Endothelial cell of umbilical vein (primary cell): ENCODE measurements at regions not wholly inside any gene's neighbourhood (a gene's known extent, or its start where the extent isn't known, plus 50 kb on each side); places are given as distances from the start of the nearest gene placed in this dataset.

ENCODE experiments used
- EZH2 ChIP-seq: IDR thresholded peaks from 2 replicates; pipeline ENCODE4 v1.6.1; 2012; ENCODE audit warnings: borderline replicate concordance, low read depth, mild to moderate bottlenecking, moderate library complexity, low read length, inconsistent platforms; ENCODE audit not compliant: severe bottlenecking
- JUN ChIP-seq: IDR thresholded peaks from 2 replicates; pipeline ENCODE4 v1.6.1; 2011; ENCODE audit warnings: borderline replicate concordance, low read depth; ENCODE audit not compliant: insufficient read length, insufficient read depth
- POLR2A ChIP-seq: IDR thresholded peaks from 2 replicates; pipeline ENCODE4 v1.6.1; 2012; ENCODE audit warnings: low read depth, mild to moderate bottlenecking, control low read depth, low read length
- POLR2AphosphoS5 ChIP-seq: IDR thresholded peaks from 2 replicates; pipeline ENCODE4 v1.6.1; 2012; ENCODE audit warnings: low read depth, mild to moderate bottlenecking, control low read depth, low read length, moderate library complexity; ENCODE audit not compliant: insufficient read depth
- TF ChIP-seq, protein P1 (sequence below): IDR thresholded peaks from 2 replicates; pipeline ENCODE4 v1.6.1; 2011; ENCODE audit not compliant: insufficient read depth, insufficient read length
- TF ChIP-seq, protein P2 (sequence below), 2 donors: IDR thresholded peaks; 1 replicate in 1 of 2; 2 replicates in 1 of 2; pipeline ENCODE4 v1.5.1; 2011; ENCODE audit warnings: low read length in 2 of 2, mild to moderate bottlenecking in 2 of 2, moderate library complexity in 2 of 2, control low read depth in 1 of 2, inconsistent platforms in 1 of 2, low read depth in 1 of 2; ENCODE audit not compliant: insufficient read depth in 1 of 2; ENCODE audit errors: extremely low read depth in 1 of 2

DNA sequence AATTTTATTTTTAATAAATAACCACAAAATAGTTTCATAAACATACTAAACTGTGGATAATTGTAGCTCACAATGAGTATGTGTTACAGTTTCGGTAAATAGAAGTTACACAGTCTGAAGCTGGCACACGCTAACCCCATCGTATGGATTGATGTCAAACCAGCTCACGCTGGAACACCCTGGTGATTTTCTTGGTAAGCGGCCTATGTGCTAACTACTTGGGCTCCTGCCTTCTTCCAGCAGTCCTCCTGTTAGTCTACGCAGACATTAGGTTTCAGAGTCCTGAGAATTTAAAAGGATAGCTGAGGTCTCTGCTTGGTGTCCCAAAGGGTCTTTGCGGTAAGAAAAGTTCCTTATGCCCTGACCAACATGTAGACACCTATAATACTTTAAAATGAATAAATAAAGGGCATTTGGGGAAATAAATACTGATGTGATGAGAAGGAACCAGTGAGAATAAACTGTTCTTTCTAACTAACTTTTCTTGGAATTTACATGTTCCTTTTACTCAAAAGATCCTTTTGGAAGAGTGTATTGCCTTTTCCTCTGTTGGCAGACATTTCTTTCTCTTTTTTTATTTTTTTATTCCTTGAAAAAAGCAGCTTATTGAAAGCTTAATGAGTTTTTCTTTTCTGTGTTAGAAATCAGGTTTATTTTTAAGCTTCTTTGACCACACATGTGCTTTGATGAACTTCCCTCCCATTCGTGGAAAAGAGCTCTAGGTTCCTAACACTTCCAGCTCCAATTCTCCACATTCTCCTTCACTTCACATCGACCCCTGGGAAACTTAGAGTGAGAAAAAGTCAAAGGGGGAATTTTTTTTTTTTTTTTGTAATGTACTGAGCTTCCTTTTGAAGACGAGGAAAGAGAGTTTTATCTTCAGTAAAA, 322.2 kb downstream of the IRS1 start:
- TF ChIP-seq JUN (no peak), POLR2A (no peak), POLR2AphosphoS5 (no peak), EZH2 (no peak)
- TF ChIP-seq, protein P1, sequence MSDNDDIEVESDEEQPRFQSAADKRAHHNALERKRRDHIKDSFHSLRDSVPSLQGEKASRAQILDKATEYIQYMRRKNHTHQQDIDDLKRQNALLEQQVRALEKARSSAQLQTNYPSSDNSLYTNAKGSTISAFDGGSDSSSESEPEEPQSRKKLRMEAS = no peak
- TF ChIP-seq, protein P2, sequence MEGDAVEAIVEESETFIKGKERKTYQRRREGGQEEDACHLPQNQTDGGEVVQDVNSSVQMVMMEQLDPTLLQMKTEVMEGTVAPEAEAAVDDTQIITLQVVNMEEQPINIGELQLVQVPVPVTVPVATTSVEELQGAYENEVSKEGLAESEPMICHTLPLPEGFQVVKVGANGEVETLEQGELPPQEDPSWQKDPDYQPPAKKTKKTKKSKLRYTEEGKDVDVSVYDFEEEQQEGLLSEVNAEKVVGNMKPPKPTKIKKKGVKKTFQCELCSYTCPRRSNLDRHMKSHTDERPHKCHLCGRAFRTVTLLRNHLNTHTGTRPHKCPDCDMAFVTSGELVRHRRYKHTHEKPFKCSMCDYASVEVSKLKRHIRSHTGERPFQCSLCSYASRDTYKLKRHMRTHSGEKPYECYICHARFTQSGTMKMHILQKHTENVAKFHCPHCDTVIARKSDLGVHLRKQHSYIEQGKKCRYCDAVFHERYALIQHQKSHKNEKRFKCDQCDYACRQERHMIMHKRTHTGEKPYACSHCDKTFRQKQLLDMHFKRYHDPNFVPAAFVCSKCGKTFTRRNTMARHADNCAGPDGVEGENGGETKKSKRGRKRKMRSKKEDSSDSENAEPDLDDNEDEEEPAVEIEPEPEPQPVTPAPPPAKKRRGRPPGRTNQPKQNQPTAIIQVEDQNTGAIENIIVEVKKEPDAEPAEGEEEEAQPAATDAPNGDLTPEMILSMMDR (IDR thresholded peaks at IDR 0.05; ENCODE audit: extremely low read depth in 1 of 2, insufficient read depth in 1 of 2, low read depth in 1 of 2, low read length in 2 of 2) = no peak
